ENCODE measurements at regions not wholly inside any gene's neighbourhood (a gene's known extent, or its start where the extent isn't known, plus 50 kb on each side); places are given as distances from the start of the nearest gene placed in this dataset.

DNA sequence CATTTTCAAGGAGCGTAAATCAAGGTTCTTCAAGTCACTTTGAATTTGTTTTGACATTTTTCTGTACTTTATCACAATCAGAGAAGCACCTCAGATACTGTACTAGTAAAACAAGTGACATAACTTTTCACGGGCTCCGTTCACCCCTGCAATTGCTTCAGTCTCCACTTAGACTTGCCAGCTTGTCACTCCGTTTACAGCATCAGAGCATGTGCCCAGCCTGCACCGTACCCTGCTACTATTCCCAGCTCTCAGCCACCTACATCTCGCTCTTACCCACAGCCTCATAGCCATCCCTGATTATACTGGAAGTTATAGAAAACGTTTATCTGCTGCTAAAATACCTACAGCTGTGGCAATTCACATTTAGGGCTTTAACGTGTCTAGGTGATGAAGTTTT lies 135.3 kb upstream of the TENM3 start:
- H3K4me2 ChIP-seq (ENCODE audit: low read length) = no peak overlapping the region
- H2AFZ ChIP-seq (ENCODE audit: low read depth, low read length) = no peak overlapping the region
- no peaks in the 10 kb centered on the region for H3K9me3 ChIP-seq (ENCODE audit: insufficient read depth, low read depth, low read length)
- Mint-ChIP-seq H3K27me3 (ENCODE audit: low read depth, unreplicated experiment) (no peaks in the 10 kb centered on the region), H3K36me3 (ENCODE audit: low read depth, unreplicated experiment) (no peaks in the 10 kb centered on the region), H3K27ac (ENCODE audit: unreplicated experiment) (no peak overlapping the region), H3K4me1 (ENCODE audit: low read depth, unreplicated experiment) (no peaks in the 10 kb centered on the region), H3K9me3 (ENCODE audit: unreplicated experiment) (no peaks in the 10 kb centered on the region), H3K4me3 (ENCODE audit: unreplicated experiment) (no peak overlapping the region)
- H3K4me3 ChIP-seq (ENCODE audit: insufficient read depth, low read depth, low read length) = no peak overlapping the region
- H3K9ac ChIP-seq (ENCODE audit: low read length) = no peak overlapping the region
- H4K20me1 ChIP-seq (ENCODE audit: insufficient read depth, low read length) = no peaks in the 10 kb centered on the region
- no peaks in the 10 kb centered on the region for H3K79me2 ChIP-seq (ENCODE audit: insufficient read depth, low read length)
- H3K4me1 ChIP-seq (ENCODE audit: insufficient read depth, low read length) = no peaks in the 10 kb centered on the region
- no peak for DNase-seq (ENCODE audit: low read depth)
- no peak overlapping the region for H3K27ac ChIP-seq (ENCODE audit: low read depth, low read length)
- TF ChIP-seq, protein P1, sequence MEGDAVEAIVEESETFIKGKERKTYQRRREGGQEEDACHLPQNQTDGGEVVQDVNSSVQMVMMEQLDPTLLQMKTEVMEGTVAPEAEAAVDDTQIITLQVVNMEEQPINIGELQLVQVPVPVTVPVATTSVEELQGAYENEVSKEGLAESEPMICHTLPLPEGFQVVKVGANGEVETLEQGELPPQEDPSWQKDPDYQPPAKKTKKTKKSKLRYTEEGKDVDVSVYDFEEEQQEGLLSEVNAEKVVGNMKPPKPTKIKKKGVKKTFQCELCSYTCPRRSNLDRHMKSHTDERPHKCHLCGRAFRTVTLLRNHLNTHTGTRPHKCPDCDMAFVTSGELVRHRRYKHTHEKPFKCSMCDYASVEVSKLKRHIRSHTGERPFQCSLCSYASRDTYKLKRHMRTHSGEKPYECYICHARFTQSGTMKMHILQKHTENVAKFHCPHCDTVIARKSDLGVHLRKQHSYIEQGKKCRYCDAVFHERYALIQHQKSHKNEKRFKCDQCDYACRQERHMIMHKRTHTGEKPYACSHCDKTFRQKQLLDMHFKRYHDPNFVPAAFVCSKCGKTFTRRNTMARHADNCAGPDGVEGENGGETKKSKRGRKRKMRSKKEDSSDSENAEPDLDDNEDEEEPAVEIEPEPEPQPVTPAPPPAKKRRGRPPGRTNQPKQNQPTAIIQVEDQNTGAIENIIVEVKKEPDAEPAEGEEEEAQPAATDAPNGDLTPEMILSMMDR (IDR thresholded peaks at IDR 0.05; ENCODE audit: insufficient read depth, low read depth, low read length) = no peak
- no peak for TF ChIP-seq EZH2 (IDR thresholded peaks at IDR 0.05; ENCODE audit: insufficient read depth, low read length)
- no peaks in the 10 kb centered on the region for H3K27me3 ChIP-seq (ENCODE audit: insufficient read depth, low read length)
- FAIRE-seq = no peak
- H3K36me3 ChIP-seq (ENCODE audit: insufficient read depth, low read length) = no peaks in the 10 kb centered on the region

- H3K9me3 Mint-ChIP-seq (ENCODE audit: unreplicated experiment) = peaks cover 5% of the 10 kb centered on the region
- TF ChIP-seq, protein P1 (IDR thresholded peaks at IDR 0.05; ENCODE audit: insufficient read depth, low read depth, low read length) = no peak
- no peak for TF ChIP-seq EZH2 (IDR thresholded peaks at IDR 0.05; ENCODE audit: insufficient read depth, low read length)
- no peak overlapping the region for H3K9ac ChIP-seq (ENCODE audit: low read length)
- H3K27me3 Mint-ChIP-seq (ENCODE audit: low read depth, unreplicated experiment) = no peaks in the 10 kb centered on the region
- H3K4me1 ChIP-seq (ENCODE audit: insufficient read depth, low read length) = no peaks in the 10 kb centered on the region
- H3K27ac Mint-ChIP-seq (ENCODE audit: unreplicated experiment) = no peak overlapping the region
- H3K79me2 ChIP-seq (ENCODE audit: insufficient read depth, low read length) = no peaks in the 10 kb centered on the region
- H3K36me3 Mint-ChIP-seq (ENCODE audit: low read depth, unreplicated experiment) = peaks cover 2% of the 10 kb centered on the region
- no peaks in the 10 kb centered on the region for H4K20me1 ChIP-seq (ENCODE audit: insufficient read depth, low read length)
- no peak overlapping the region for H3K4me3 Mint-ChIP-seq (ENCODE audit: unreplicated experiment)
- H3K4me1 Mint-ChIP-seq (ENCODE audit: low read depth, unreplicated experiment) = no peaks in the 10 kb centered on the region
- H3K4me3 ChIP-seq (ENCODE audit: insufficient read depth, low read depth, low read length) = no peak overlapping the region
- H3K9me3 ChIP-seq (ENCODE audit: insufficient read depth, low read depth, low read length) = no peaks in the 10 kb centered on the region
- no peak overlapping the region for H3K27ac ChIP-seq (ENCODE audit: low read depth, low read length)
- H3K27me3 ChIP-seq (ENCODE audit: insufficient read depth, low read length) = no peaks in the 10 kb centered on the region
- no peak overlapping the region for H2AFZ ChIP-seq (ENCODE audit: low read depth, low read length)
- DNase-seq (ENCODE audit: low read depth) (no peak), FAIRE-seq (no peak)
- H3K36me3 ChIP-seq (ENCODE audit: insufficient read depth, low read length) = no peaks in the 10 kb centered on the region
- H3K4me2 ChIP-seq (ENCODE audit: low read length) = no peak overlapping the region
Measured at GRCh38 chr4:182111586-182111985, 131.6 kb upstream of the TENM3 start.

DNA sequence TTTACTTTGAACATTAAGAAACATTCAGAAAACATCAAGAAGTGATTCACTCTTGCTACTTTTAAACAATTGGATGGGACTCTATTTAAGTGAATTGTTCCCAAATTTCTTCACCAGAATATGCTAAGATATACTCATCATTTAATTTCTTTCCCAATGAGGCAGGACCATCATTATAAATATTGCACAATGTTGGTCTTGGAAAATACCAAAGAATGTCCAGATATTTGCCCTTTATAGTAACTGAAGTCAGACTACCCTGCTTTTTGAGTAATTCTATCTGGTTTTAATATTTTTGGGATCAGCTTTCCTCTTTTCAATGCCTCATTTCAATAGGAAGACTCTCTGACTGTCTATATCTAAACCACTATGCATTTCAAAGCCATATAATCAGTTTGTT lies 129.4 kb upstream of the TENM3 start:
- FAIRE-seq (no peak), DNase-seq (ENCODE audit: low read depth) (no peak)
- Histone ChIP-seq H3K9me3 (ENCODE audit: insufficient read depth, low read depth, low read length) (no peaks in the 10 kb centered on the region), H3K27me3 (ENCODE audit: insufficient read depth, low read length) (no peaks in the 10 kb centered on the region), H3K79me2 (ENCODE audit: insufficient read depth, low read length) (no peaks in the 10 kb centered on the region), H3K4me3 (ENCODE audit: insufficient read depth, low read depth, low read length) (no peak overlapping the region), H3K36me3 (ENCODE audit: insufficient read depth, low read length) (no peaks in the 10 kb centered on the region), H2AFZ (ENCODE audit: low read depth, low read length) (no peak overlapping the region), H3K9ac (ENCODE audit: low read length) (no peak overlapping the region), H3K4me2 (ENCODE audit: low read length) (no peak overlapping the region), H3K4me1 (ENCODE audit: insufficient read depth, low read length) (no peaks in the 10 kb centered on the region), H4K20me1 (ENCODE audit: insufficient read depth, low read length) (no peaks in the 10 kb centered on the region), H3K27ac (ENCODE audit: low read depth, low read length) (no peak overlapping the region)
- H3K36me3 Mint-ChIP-seq (ENCODE audit: low read depth, unreplicated experiment) = peaks cover 2% of the 10 kb centered on the region
- H3K4me1 Mint-ChIP-seq (ENCODE audit: low read depth, unreplicated experiment) = no peaks in the 10 kb centered on the region
- H3K27ac Mint-ChIP-seq (ENCODE audit: unreplicated experiment) = no peak overlapping the region
- TF ChIP-seq, protein P1 (IDR thresholded peaks at IDR 0.05; ENCODE audit: insufficient read depth, low read depth, low read length) = no peak
- no peaks in the 10 kb centered on the region for H3K27me3 Mint-ChIP-seq (ENCODE audit: low read depth, unreplicated experiment)
- peaks cover 5% of the 10 kb centered on the region for H3K9me3 Mint-ChIP-seq (ENCODE audit: unreplicated experiment)
- no peak overlapping the region for H3K4me3 Mint-ChIP-seq (ENCODE audit: unreplicated experiment)
